ENCODE measurements at regions not wholly inside any gene's neighbourhood (a gene's known extent, or its start where the extent isn't known, plus 50 kb on each side); places are given as distances from the start of the nearest gene placed in this dataset.
A peak's percentile ranks its signal among the peaks of the same experiment; 100 is the strongest.

DNA sequence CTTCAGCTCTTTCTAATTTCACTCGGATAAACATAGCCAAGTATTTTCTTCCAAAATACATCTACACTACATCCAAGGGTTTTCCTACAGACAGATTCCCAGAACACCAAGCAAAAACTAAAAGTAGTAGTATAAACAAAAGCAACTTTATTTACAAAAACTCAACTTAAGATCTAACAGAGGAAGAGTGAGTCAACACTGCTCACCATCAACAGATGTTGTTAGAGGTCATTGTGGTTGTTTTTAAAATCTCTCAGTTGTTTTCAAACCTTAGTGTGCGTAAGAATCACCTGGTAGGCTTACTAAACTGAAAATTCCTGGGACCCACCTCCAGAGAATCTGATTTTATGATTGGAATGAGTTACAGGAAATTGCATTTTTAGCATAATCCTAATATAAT is 631.7 kb upstream of the SGCG start:
- Histone ChIP-seq H3K9me3 (ENCODE audit: control insufficient read depth, low read length) (no peaks in the 10 kb centered on the region), H3K27ac (ENCODE audit: low read depth, low read length, severe bottlenecking) (no peak overlapping the region), H3K4me3 (ENCODE audit: extremely low read depth, insufficient read depth, low read length, poor library complexity, severe bottlenecking) (no peak overlapping the region), H3K36me3 (ENCODE audit: control insufficient read depth, insufficient read depth, low read length) (no peaks in the 10 kb centered on the region), H3K4me1 (ENCODE audit: control insufficient read depth, insufficient read depth, low read length, poor library complexity, severe bottlenecking) (no peaks in the 10 kb centered on the region)
- 100% methylated on average over 1 to 2 of the region's 2 CpGs for WGBS, 2 experiments (ENCODE audit: insufficient coverage in 2 of 2)

- no peaks in the 10 kb centered on the region for H3K36me3 ChIP-seq (ENCODE audit: control insufficient read depth, insufficient read depth, low read length)
- H3K4me3 ChIP-seq (ENCODE audit: extremely low read depth, insufficient read depth, low read length, poor library complexity, severe bottlenecking): no peak overlapping the region
- no peaks in the 10 kb centered on the region for H3K4me1 ChIP-seq (ENCODE audit: control insufficient read depth, insufficient read depth, low read length, poor library complexity, severe bottlenecking)
- no peaks in the 10 kb centered on the region for H3K9me3 ChIP-seq (ENCODE audit: control insufficient read depth, low read length)
- no peak overlapping the region for H3K27ac ChIP-seq (ENCODE audit: low read depth, low read length, severe bottlenecking)
These were observed 619.2 kb upstream of the SGCG start for GRCh38 chr13:22561581-22561980.

- Histone ChIP-seq H3K36me3 (ENCODE audit: control insufficient read depth, insufficient read depth, low read length) (no peaks in the 10 kb centered on the region), H3K27ac (ENCODE audit: low read depth, low read length, severe bottlenecking) (no peak overlapping the region), H3K4me1 (ENCODE audit: control insufficient read depth, insufficient read depth, low read length, poor library complexity, severe bottlenecking) (no peaks in the 10 kb centered on the region), H3K9me3 (ENCODE audit: control insufficient read depth, low read length) (no peaks in the 10 kb centered on the region), H3K4me3 (ENCODE audit: extremely low read depth, insufficient read depth, low read length, poor library complexity, severe bottlenecking) (no peak overlapping the region)
- no CpG with 5 or more reads among the region's 1 CpG for WGBS, 2 experiments (ENCODE audit: insufficient coverage in 2 of 2)
These were observed 618.7 kb upstream of the SGCG start for GRCh38 chr13:22562116-22562515.

- Histone ChIP-seq H3K4me3 (ENCODE audit: extremely low read depth, insufficient read depth, low read length, poor library complexity, severe bottlenecking) (no peak overlapping the region), H3K9me3 (ENCODE audit: control insufficient read depth, low read length) (no peaks in the 10 kb centered on the region), H3K4me1 (ENCODE audit: control insufficient read depth, insufficient read depth, low read length, poor library complexity, severe bottlenecking) (no peaks in the 10 kb centered on the region), H3K27ac (ENCODE audit: low read depth, low read length, severe bottlenecking) (no peak overlapping the region), H3K36me3 (ENCODE audit: control insufficient read depth, insufficient read depth, low read length) (no peaks in the 10 kb centered on the region)
These were observed 617.5 kb upstream of the SGCG start for GRCh38 chr13:22563272-22563671.

DNA sequence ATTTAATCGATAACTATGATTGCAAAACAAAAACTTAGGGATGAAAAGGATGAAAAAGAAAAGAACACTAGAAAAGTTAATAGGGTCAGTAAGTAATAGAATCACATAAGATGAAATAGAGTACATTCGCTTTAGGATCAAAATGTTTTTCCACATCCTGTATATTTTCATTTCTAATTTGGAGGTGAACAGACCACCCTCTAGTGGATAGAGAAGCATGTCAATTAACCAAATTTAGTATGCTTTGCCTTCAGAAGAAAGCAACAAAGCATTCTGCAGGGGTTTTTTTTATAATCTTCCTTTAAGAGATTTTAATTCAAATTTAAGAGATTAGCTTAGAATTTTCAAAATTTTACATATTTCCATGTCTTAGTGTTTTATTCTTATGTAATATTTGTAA is 611.0 kb upstream of the SGCG start:
- Histone ChIP-seq H3K27ac (ENCODE audit: low read depth, low read length, severe bottlenecking) (no peak overlapping the region), H3K4me1 (ENCODE audit: control insufficient read depth, insufficient read depth, low read length, poor library complexity, severe bottlenecking) (no peaks in the 10 kb centered on the region), H3K9me3 (ENCODE audit: control insufficient read depth, low read length) (no peaks in the 10 kb centered on the region), H3K4me3 (ENCODE audit: extremely low read depth, insufficient read depth, low read length, poor library complexity, severe bottlenecking) (no peak overlapping the region), H3K36me3 (ENCODE audit: control insufficient read depth, insufficient read depth, low read length) (no peaks in the 10 kb centered on the region)
- no CpG with 5 or more reads among the region's 2 CpGs for WGBS, 2 experiments (ENCODE audit: insufficient coverage in 2 of 2)

DNA sequence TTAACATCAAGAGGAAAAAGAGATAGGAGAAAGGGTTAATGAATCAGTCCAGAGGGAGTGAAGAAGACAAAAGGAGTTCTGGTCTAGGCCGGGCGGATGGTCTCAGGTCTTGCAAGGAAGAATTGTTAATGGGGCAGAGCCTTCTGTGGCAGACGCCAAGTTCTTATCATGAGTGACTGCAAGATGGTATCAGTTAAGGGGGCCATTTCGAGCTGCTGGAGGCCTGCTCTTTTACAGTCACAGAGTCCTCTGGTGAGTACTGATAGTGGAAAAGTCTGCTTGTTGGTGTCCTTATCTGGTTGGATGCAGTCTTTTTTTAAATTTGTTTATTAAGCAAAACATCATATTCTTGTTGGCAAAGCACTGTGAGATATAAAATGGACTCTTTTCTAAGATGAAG is 590.9 kb upstream of the SGCG start:
- H3K27ac ChIP-seq (ENCODE audit: low read depth, low read length, severe bottlenecking): peak overlapping the region; percentile 41
- H3K4me3 ChIP-seq (ENCODE audit: extremely low read depth, insufficient read depth, low read length, poor library complexity, severe bottlenecking): no peak overlapping the region
- H3K9me3 ChIP-seq (ENCODE audit: control insufficient read depth, low read length): no peaks in the 10 kb centered on the region
- WGBS, 2 experiments (ENCODE audit: insufficient coverage in 2 of 2): 21 to 26% methylated on average over 4 of the region's 4 CpGs
- peaks cover 7% of the 10 kb centered on the region for H3K4me1 ChIP-seq (ENCODE audit: control insufficient read depth, insufficient read depth, low read length, poor library complexity, severe bottlenecking)
- no peaks in the 10 kb centered on the region for H3K36me3 ChIP-seq (ENCODE audit: control insufficient read depth, insufficient read depth, low read length)

GRCh38 chr13:22592515-22592914 is 588.3 kb upstream of the SGCG start:
- Histone ChIP-seq H3K9me3 (ENCODE audit: control insufficient read depth, low read length) (no peaks in the 10 kb centered on the region), H3K27ac (ENCODE audit: low read depth, low read length, severe bottlenecking) (no peak overlapping the region), H3K36me3 (ENCODE audit: control insufficient read depth, insufficient read depth, low read length) (no peaks in the 10 kb centered on the region), H3K4me1 (ENCODE audit: control insufficient read depth, insufficient read depth, low read length, poor library complexity, severe bottlenecking) (peaks cover 14% of the 10 kb centered on the region), H3K4me3 (ENCODE audit: extremely low read depth, insufficient read depth, low read length, poor library complexity, severe bottlenecking) (no peak overlapping the region)

DNA sequence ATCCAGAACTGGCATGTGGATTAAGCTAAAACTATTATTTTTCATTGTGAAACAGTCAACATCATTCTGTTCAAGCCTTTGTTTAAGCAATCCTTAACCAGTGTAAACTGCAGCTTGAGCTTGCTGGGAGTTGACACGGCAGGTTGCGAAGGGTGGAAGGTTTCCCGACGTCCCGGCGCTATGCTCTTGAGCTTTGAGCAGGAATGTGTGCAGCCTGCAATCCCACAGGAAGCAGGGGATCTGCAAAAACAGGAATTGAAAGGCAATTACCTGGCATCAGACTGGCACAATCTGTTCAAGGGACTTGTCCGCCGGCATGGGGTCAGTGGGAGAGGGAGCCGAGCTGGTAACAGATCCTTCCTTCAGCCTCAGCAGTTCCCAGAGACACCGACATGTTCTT is 586.7 kb upstream of the SGCG start:
- H3K36me3 ChIP-seq (ENCODE audit: control insufficient read depth, insufficient read depth, low read length): no peaks in the 10 kb centered on the region
- 92 to 99% methylated on average over 9 of the region's 10 CpGs for WGBS, 2 experiments (ENCODE audit: insufficient coverage in 2 of 2)
- H3K27ac ChIP-seq (ENCODE audit: low read depth, low read length, severe bottlenecking): no peak overlapping the region
- H3K4me1 ChIP-seq (ENCODE audit: control insufficient read depth, insufficient read depth, low read length, poor library complexity, severe bottlenecking): peaks cover 14% of the 10 kb centered on the region
- no peak overlapping the region for H3K4me3 ChIP-seq (ENCODE audit: extremely low read depth, insufficient read depth, low read length, poor library complexity, severe bottlenecking)
- no peaks in the 10 kb centered on the region for H3K9me3 ChIP-seq (ENCODE audit: control insufficient read depth, low read length)

GRCh38 chr13:22596171-22596863 is 584.5 kb upstream of the SGCG start:
- H3K4me3 ChIP-seq (ENCODE audit: extremely low read depth, insufficient read depth, low read length, poor library complexity, severe bottlenecking): no peak overlapping the region
- H3K4me1 ChIP-seq (ENCODE audit: control insufficient read depth, insufficient read depth, low read length, poor library complexity, severe bottlenecking): peaks cover 11% of the 10 kb centered on the region
- WGBS, 2 experiments (ENCODE audit: insufficient coverage in 2 of 2): 67 to 83% methylated on average over 4 to 5 of the region's 5 CpGs
- no peaks in the 10 kb centered on the region for H3K9me3 ChIP-seq (ENCODE audit: control insufficient read depth, low read length)
- peak overlapping the region; percentile 79 for H3K27ac ChIP-seq (ENCODE audit: low read depth, low read length, severe bottlenecking)
- no peaks in the 10 kb centered on the region for H3K36me3 ChIP-seq (ENCODE audit: control insufficient read depth, insufficient read depth, low read length)

DNA sequence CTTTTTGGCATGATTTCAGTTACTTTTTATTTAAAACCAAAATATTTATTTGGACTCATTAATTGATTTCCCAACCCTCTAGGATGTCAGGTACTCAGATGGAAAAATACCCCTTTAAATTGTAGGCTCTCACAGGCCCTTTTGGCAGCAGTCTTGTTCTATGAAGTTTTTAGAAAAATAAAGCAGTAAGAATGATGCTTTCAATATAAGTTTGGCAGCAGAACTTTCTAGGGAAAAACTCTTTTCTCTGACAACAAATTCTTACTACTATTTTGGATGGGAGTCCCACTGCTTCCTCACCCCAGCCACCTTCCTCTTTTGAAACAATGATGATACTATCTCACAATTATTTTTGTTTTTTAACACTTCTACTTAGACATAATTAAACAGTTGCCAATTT is 581.6 kb upstream of the SGCG start:
- Histone ChIP-seq H3K4me1 (ENCODE audit: control insufficient read depth, insufficient read depth, low read length, poor library complexity, severe bottlenecking) (peaks cover 7% of the 10 kb centered on the region), H3K9me3 (ENCODE audit: control insufficient read depth, low read length) (peaks cover 1% of the 10 kb centered on the region), H3K27ac (ENCODE audit: low read depth, low read length, severe bottlenecking) (no peak overlapping the region), H3K4me3 (ENCODE audit: extremely low read depth, insufficient read depth, low read length, poor library complexity, severe bottlenecking) (no peak overlapping the region), H3K36me3 (ENCODE audit: control insufficient read depth, insufficient read depth, low read length) (no peaks in the 10 kb centered on the region)

DNA sequence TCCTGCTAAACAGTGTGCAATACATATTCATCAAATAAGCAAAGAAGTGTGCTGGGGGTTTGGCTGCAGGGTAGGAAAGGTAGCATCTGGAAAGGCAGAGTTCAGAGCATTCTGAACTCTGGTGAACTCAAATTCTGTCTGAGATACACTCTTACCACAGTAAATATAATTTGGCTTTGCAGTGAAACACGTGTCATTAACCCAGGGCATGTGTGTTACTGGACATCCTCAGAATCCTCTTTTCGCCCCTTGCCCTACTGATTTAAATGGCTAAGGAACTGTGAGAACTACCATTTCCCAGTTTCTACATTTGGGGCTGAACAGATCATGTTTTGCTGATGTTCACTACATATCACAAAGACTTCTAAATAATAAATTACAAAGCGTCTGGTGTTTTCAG is 562.8 kb upstream of the SGCG start:
- no peak overlapping the region for H3K27ac ChIP-seq (ENCODE audit: low read depth, low read length, severe bottlenecking)
- 88 to 95% methylated on average over 2 of the region's 3 CpGs for WGBS, 2 experiments (ENCODE audit: insufficient coverage in 2 of 2)
- no peaks in the 10 kb centered on the region for H3K36me3 ChIP-seq (ENCODE audit: control insufficient read depth, insufficient read depth, low read length)
- H3K4me3 ChIP-seq (ENCODE audit: extremely low read depth, insufficient read depth, low read length, poor library complexity, severe bottlenecking): no peak overlapping the region
- no peaks in the 10 kb centered on the region for H3K4me1 ChIP-seq (ENCODE audit: control insufficient read depth, insufficient read depth, low read length, poor library complexity, severe bottlenecking)
- no peaks in the 10 kb centered on the region for H3K9me3 ChIP-seq (ENCODE audit: control insufficient read depth, low read length)

DNA sequence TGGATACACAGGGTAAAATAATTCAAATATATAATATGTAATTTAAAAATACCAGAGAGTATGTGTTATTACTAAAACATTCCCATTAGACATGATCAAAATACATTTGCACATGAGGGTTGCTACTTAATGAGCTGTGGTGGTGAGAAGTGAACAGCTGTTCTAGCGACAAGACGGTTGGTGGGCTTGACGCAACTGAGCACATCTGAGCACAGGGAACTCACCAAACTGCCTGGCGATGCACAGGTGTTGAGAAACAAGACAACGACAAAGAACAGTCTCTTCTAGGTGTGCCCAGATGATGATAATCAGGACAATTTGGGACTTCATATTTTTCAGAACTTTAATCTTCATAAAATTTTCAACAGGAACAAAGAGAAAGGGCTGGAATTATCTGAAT is 555.1 kb upstream of the SGCG start:
- Histone ChIP-seq H3K27ac (ENCODE audit: low read depth, low read length, severe bottlenecking) (no peak overlapping the region), H3K36me3 (ENCODE audit: control insufficient read depth, insufficient read depth, low read length) (no peaks in the 10 kb centered on the region), H3K4me1 (ENCODE audit: control insufficient read depth, insufficient read depth, low read length, poor library complexity, severe bottlenecking) (no peaks in the 10 kb centered on the region), H3K4me3 (ENCODE audit: extremely low read depth, insufficient read depth, low read length, poor library complexity, severe bottlenecking) (no peak overlapping the region), H3K9me3 (ENCODE audit: control insufficient read depth, low read length) (peaks cover 3% of the 10 kb centered on the region)
- WGBS, 2 experiments (ENCODE audit: insufficient coverage in 2 of 2): 82 to 98% methylated on average over 3 to 5 of the region's 5 CpGs

Measured in mesodermal cell (in vitro differentiated cells).